Forelimb muscle (tissue), 1 donor: ENCODE measurements at regions not wholly inside any gene's neighbourhood (a gene's known extent, or its start where the extent isn't known, plus 50 kb on each side); places are given as distances from the start of the nearest gene placed in this dataset.
A peak's percentile ranks its signal among the peaks of the same experiment; 100 is the strongest.

Experiments used
- DNase-seq: peaks from one replicate; pipeline ENCODE4 v3.0.0-alpha.2; 2013; ENCODE audit warnings: low read depth

DNA sequence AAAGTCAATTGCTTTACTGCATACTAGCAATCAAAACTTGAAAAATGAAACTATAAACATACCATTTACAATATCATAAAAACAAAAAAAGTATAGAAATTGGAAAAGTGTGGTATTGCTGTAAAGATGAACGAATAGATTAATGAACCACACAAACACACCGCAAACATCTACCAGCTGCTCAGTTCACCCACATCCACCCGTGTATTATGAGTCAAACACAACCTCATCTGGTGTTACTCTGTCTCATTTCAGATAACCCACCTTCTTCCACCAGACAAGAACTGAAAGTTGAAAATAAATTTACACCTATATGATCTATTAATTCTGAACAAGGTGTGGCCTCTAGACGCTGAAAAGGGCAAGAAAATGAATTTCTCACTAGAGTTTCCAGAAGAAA is 53.3 kb downstream of the BLID start:
- no peak for DNase-seq

DNA sequence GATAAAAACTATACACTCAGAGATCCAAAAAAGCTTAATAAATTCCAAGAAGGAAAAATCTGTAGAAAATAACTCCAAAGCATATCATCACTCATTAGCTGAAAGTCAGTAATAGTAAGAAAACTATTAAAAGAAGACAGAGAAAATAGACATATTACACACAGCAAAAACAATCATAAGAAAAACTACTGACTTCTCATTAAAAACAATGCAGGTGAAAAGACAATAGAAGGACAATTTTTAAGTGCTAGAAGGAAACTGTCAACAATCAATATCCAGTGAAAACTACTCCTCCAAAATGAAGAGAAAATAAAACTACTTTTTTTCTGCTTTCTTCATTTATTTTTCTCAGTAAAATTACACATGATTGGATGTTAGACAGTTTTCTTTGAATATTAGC is 56.5 kb downstream of the BLID start:
- no peak for DNase-seq

DNA sequence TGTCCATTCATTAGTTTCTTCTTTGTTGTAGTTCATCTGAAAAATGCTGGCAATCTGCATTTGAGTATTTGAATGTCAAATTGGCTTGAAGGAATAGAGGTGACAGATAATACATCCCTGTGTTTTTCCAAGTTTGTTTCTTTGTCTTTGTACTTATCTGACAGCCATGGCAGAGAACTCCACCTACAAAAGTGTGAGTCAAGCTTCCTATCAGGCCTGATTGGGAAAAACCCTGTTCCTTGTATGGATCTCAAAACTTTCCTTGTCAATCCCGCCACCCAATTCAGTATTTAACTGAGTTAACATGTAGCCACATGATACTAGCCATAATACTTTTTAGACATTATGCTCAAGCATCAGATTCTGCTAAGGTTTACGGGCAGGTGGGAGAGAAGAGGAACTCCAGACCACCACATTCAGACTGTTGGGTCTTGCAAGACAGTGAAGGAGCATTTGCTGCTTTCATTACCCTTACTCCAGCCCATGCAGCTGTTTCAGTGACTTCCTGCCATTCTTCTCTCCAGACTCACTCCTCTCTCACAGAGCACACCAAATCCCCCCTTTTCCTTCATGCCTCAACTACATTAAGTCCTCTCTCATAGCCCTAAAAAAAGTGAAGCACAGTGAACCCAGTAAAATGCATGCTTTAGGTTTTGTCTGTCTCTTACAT is 65.9 kb downstream of the BLID start:
- no peak for DNase-seq

DNA sequence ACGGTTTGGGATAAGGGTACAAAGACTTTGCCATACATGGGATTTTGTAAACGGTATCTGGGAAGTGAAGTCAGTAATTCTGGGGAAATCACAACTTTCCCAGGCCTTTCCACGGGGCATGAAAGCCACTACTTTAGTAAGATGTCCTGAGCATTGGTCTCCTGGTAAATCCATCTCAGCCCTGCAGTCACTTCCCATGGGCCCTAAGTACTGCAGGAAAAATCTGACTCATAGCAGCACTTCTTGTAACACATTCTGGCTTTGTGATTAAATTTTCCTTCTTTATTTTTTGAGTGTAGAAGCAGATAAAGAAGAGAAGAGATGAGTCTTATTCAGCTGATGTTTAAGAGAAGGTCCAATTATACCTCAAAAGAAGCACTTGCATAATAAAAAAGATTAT is 67.6 kb downstream of the BLID start:
- DNase-seq, result no peak

DNA sequence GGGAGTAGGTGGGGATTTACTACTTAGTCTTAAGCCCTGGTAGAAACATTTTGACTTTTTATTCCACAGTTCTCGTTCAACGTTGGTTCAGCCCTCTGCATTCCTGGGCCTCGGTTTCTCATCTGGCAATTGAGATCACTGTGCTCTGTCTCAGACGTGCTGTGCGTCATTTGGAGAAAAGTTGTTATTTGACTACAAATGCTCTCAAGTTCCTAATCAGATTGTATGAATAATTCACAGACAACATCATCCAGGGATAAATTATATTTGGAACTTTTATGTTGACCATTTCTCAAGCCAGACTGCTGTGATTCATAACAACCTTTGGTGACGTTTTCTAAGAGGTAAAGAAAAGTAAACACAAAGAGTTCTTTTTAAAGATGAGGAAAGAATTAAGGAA is 69.2 kb downstream of the BLID start:
- no peak for DNase-seq

DNA sequence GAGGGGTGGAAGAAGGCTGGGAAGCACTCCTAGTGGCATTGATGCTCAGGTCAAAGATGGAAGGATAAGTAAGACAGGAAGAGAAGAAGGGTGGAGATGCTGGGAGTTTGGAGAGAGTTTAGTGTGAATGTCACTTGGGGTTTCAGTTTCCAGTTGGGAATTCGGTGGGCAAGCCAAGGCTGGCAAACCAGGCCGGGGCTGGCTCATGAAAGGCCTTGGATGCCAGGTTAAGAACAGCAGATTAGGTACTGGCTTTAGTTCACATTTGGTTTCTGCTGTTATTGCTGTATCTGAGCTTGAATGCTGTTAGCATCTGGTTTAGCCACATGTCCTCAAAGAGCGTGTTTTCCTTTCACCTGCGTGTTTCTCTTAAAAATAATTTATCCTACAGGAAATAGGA is 69.6 kb downstream of the BLID start:
- no peak for DNase-seq

DNA sequence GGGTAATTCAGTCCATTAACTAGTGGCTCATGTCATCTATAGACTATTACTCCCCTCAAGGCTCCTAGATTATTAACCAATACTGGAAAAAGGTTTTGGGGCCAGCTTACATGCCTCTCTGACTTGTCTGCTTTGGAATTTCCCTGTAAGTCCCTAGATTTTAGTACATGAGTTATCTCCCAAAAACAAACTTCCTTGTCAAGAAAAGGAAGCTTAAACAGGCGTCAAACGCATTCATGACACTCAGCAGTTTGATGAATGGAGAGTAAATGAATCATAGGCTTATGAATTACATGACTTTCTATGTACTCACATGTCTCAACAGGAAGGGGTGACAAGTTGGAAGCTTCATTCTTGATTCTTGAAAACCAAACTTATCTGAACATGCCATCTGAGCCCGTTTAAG is 70.8 kb downstream of the BLID start:
- DNase-seq, result no peak

DNA sequence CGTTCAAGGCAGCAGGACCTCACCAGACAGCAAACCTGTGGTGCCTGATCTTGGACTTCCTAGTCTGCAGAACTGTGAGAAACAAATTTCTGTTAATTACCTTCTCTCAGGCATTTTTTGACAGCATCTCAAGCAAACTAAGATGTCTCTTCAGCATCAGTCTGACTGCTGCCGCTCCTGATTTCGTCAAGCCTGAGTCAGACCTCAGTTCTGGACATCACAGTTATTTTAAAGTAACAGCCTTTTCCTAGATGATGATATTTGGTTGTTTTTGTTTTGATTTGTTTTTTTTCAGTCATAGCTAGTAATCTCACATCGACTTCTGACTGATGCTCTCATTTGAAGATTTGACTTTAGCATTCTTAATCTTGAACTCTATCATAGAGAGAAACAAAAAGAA is 71.9 kb downstream of the BLID start:
- DNase-seq, result no peak

DNA sequence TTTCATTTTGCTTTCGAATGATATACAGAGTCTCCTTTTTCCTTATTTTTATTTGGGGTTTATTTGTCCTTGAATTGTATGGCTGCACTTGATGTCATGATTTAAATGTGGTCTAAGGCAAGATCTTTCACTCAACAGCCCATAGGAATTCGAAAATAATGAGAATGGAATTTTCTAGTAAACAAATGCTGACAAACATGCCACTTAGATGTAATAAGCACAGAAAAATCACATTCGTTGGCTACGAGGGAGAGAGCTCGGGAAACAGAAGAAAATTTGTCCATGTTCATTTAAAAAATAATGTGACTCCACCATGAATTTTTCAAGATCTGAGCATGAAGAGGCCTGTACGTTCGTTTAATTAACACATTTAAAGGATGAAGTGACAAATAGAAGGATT is 73.0 kb downstream of the BLID start:
- DNase-seq, result no peak

DNA sequence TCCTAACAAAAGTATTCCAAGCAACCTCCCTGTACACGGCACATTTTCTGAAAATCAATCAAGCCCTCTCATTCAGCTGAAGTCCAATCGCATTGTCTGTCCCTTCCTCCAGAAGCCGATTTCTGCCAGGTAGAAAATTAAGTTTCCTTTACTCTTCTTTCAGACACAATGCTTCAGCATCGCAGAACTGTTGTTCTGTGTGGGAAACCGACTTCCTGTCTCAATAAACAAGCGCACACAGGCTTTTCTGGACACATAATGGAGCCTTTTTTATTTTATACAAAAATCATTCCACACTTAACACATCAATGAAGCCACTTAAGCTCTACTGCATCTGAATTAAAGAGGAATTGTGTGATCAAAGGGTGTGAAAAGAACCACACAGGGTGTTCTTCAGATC is 75.6 kb downstream of the BLID start:
- no peak for DNase-seq

DNA sequence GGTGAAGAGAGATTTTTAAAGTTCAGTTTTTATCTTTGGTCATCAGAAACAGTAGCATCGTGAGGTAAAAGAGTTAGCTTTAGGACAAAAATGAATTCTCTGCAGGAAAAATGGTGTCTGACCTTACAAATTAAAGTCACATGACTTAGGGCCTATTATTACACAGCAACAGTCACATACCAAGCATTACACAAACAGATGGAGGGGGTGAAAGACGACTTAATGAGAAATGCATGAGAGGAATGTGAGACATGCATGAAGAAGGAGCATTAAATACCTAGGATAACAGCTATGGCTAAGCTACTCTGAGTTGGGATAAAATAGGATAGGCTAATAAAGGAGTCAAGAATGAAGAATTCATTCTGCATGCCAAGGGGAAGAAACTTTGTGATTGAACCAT is 77.5 kb downstream of the BLID start:
- DNase-seq, result no peak

DNA sequence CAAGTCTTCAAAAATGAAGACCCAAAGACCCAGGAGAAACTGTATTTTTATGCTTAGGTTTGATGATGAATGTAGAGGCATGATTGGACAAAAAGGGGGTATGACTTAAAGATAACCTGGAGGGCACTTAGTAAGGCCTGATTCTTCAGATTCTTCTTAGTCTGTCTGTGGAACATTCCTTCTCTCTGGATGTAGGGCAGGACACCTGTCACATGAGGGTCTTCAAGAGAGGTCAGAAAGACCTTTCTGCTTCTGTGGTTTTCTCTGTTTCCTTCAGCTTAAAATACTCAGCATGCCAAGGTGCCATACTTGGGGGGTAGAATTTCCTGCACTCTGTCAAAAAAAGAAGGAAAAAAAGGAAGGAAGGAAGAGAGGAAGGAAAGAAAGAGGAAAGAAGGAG is 78.1 kb downstream of the BLID start:
- DNase-seq, result no peak

DNA sequence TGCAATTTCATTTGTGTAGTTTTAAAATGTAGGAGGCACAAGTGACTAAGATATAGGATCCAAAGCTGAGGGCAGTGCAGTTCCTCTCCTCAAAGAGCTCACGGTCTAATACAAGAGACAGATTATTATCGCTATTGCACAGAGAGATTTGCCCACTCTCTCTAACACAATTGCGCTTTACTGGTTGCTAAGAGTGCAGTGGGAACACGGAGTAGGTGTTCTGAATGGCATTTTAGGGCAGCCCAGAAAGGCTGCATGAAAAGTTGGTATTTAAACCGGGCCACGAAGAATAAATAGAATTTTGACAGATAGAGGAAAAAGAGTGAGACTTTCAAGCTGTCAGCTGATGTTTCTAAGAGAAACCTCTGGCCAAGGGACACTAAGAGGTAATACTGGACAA is 79.5 kb downstream of the BLID start:
- DNase-seq, result no peak

DNA sequence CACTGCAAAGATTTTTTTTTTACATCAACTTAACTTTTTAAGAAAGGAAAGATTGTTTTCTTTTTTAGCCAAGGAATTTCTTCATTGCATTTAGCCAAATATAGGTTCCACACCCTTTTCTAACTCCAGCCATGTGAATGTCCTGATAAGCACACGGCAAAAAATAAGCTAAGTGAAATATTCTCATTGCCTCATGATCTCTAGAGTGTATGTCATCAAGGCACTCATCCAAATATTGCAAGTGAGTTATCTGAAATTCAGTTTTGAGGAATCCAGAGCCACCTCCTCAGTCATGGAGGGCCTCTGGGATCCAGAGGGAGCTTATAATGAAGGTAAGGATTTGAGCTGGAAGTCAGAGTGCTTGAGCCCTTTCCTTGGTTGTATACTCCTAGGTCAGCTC is 80.0 kb downstream of the BLID start:
- peak; percentile 36 for DNase-seq

DNA sequence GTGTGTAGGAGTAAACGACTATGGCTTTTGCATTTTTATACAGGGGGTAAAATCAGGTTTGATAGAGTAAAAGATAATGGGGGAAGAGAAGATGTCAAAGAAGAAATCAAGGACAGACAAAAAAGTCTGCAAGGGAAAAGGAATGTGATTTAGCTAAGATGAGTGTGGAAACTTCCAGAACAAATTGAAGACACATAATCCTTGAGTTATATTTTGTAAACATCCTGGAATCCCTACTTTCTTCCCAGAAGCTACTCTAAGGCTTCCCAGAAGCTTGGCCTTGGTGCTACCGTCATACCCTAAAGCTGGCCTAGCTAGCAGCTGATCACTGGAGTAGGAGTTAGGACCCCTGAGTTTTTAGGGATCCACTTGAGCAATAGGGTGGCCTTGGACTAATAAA is 82.4 kb downstream of the BLID start:
- no peak for DNase-seq

DNA sequence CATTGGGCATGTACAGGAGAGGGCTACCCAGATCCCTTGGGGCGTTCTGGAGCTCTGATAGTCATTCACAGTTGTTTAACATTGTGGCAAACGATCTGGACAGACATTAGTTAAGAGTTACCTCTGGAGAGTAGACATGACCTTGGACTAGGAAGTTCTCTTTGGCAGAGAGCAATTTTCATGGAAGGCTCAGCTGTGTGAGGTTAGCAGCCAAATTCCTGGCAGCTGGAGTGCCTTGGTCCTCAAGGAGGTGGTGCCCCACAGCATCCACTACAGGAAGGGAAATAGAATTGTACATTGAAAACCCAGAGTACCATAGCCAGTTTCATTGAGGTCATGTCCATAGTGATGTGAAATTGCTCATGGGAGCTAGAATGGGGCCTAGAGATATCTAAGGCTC is 82.8 kb downstream of the BLID start:
- no peak for DNase-seq

DNA sequence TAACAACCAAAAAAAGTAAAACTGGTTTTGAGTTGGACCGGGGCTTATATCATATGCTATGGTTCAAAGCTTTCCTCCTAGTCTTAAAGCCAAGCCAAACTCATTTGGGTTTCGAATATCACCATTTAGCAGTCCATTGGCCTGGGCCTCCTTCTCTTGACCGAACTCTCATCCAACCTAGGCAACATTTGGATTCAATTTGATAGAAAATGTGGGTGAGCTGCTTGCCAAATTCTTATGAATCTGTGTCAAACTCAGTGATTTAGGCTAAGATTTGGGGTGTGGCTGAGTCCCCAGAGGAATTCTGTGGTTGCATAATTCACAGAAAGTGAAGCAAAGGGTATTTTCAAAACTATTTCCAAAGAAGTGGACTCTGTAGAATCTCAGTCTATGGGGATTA is 83.7 kb downstream of the BLID start:
- DNase-seq, result no peak

DNA sequence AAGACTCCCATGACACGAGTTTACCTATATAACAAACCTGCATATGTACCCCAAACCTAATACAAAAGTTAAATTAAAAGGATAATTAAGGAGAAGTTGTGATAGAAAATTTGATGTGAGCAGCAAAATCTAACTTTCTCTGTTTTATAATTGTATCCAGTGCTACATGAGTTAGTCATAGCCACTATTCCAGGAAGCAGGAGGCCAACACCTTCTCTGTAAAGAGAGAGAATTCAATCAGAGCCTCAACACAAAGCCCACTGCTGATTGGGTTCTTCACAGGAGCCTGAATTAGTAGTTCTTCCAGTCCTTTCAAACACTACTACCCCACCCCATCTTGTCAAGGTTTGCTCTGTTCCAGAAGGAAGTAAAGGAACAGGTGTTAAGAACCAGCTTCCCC is 84.2 kb downstream of the BLID start:
- no peak for DNase-seq

DNA sequence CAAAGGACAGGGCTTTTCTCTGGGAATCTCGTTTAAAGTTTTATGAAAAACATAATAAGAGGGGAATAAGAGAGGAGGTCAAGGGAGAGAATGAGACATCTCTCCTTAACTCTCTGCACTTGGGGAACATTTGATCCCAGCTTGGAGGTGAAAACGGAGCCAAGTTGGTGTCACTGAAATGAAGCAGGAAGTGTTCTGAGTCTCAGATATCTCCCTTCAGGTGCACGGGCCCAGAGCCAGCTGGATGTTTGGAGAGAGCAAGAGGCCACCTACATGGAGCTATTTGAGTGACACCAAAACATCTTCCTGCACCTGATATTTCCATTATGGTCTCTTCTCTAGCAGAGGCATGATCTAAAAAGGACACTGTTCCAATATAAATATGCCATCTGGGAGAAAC is 85.7 kb downstream of the BLID start:
- no peak for DNase-seq

DNA sequence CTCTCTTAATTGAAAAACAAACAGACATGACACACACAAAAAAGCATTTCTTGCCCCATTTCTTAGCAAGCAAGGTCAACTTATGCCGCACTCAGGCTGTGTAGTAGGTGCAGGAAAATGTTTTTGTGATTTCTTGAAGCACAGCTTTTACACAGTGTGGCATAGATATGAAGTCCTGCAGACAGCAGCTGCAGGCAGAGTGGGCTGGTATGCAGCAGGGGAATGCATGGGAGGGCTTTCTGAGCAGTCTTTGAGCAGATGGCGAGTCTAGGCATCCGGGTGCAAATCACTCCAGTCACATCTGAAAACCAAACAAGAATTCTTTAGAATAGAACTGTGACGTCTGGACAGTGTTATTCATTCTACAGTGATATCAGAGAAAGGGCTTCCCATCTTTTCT is 87.5 kb downstream of the BLID start:
- DNase-seq, result no peak

DNA sequence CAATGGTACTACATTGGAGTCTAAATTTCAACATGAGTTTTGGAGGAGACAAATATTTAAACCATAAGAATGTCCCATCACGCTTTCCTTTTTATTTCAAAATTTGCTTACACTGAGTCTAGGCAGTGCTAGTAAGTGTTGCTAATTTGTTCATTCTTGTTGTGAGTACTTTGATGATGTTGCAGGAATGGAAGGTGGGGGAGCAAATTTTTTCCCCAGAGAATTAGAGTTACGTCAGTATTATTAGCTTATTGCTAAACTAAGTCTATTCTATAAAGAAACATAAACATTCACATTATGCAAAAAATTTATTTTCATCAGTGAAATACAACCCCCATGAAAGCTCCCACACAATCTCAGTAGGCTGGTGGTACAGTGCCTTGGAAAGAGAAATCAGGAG is 88.0 kb downstream of the BLID start:
- no peak for DNase-seq

DNA sequence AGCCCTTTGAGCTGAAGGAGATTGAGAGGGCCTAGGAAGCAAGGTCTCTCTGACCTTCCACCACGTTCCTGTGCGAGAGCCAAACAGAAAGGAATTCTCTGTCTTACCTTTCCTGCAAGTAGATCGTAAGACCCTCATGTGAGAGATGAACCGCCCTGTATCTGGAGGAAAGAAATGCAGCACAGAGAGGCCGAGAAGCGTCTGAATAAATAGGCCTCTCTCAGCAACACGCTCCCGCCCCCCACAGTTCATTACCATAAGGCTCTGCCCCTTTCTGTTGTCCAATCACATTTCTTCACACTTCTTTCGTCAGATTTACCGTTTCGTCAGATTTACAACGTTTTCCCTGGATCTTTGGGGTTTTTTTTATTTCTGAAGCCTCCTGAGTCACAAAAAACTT is 90.3 kb downstream of the BLID start:
- DNase-seq, result no peak

DNA sequence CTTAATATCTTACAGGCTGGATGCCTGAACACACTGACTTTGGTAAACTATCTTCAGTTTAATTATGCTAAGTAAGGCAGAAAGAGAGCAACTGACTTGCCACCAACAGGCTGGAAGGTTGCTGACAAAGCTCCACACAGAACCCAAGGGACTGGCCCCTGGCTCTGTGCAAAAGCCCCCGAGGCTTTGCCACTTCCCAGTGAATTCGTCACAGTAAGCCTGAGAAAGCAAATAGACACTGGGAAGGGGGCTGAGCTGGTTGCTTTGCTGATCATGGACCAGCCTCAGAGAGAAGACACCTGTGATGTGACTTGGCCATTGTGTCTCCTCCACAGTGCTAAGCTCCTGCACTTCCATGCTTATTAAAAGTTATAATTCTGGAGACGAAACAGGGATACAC is 91.7 kb downstream of the BLID start:
- DNase-seq, result no peak

DNA sequence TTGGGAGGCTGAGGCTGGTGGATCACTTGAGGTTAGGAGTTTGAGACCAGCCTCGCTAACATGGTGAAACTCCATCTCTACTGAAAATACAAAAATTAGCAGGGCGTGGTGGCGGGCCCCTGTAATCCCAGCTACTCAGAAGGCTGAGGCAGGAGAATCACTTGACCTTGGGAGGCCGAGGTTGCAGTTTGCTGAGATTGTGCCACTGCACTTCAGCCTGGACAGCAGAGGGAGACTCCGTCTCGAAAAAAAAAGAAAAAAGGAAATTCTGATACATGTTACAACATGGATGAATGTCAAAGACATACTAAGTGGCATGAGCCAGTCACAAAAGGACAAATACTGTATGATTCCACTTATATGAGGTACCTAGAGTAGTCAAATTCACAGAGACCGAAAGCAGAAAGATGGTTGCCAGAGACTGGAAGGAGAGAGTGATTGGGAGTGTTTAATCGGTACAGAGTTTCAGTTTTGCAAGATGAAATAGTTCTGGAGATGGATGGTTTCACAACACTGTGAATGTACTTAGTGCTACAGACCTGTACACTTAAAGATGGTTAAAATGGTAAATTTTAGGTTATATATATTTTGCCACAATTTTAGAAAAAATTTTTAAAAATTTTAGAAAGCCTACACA is 92.3 kb downstream of the BLID start:
- no peak for DNase-seq
